ENCODE measurements at regions not wholly inside any gene's neighbourhood (a gene's known extent, or its start where the extent isn't known, plus 50 kb on each side); places are given as distances from the start of the nearest gene placed in this dataset.

DNA sequence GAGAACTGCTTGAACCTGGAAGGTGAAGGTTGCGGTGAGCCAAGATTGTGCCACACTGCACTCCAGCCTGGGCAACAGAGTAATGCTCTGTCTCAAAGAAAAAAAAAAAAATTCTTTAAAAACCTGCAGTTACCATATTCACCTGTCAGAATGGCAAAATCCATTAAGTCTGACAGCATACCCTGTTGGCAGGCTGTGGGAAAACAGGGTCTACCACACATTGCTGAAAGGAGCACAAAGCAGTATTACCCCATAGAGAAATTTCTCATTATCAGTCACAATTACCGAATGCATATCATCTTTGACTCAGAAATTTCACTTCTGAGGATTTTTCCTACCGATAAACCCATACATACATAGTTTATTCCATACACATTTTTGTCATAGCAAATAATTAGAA is 264.1 kb upstream of the SLCO3A1 start:
- POLR2A ChIA-PET = no interaction called here
- DNase-seq (peak in 1 of 10 donors; percentile 9), ATAC-seq (no peak)
- peaks cover 0 to 10% (median 4%) of the 10 kb centered on the region in 5 donors for H3K27me3 Mint-ChIP-seq
- H3K36me3 Mint-ChIP-seq = no peaks in the 10 kb centered on the region
- H3K4me1 Mint-ChIP-seq = no peaks in the 10 kb centered on the region
- no peak overlapping the region for H3K4me3 Mint-ChIP-seq
- H3K9me3 Mint-ChIP-seq = no peaks in the 10 kb centered on the region
- H3K27ac Mint-ChIP-seq = no peak overlapping the region

DNA sequence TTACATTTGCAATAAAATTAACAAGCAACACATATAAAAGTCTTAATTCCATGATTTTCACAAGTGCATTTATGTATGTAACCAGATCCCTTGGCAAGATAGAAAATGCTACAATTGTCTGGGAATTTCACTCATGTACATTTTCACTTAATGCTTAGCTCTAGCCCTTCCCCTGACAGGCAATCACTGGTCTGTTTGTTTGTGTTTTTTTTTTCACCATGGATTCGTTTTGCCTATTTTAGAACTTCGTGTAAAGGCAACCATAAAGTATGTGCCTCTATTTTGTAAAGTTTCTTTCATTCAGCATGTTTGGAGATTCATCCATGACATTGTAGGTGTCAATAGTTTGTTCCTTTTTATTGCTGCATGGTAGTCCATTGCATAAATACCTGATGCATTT is 260.9 kb upstream of the SLCO3A1 start:
- Mint-ChIP-seq H3K27ac (no peak overlapping the region), H3K36me3 (no peaks in the 10 kb centered on the region), H3K4me3 (no peak overlapping the region), H3K27me3 (peaks cover 6 to 13% (median 11%) of the 10 kb centered on the region in 5 donors), H3K4me1 (no peaks in the 10 kb centered on the region), H3K9me3 (no peaks in the 10 kb centered on the region)
- DNase-seq = no peak
- POLR2A ChIA-PET = no interaction called here
- ATAC-seq = no peak

DNA sequence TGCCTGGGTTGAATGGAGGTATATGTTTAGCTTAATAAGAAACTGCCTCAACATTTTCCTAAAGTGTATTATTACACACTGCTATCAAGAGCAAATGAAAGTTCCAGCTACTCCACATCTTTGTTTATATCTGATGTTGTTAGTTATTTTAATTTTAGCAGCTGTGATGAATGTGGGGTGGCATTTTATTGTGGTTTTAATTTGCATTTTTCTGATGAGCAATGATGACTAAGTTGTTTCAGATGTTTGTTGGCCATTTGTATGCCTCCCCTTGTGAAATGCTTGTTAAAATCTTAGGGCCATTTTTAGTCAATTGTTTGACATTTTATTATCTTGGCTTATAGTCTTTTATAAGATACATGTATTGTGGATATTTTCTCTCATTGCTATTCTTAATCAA is 260.4 kb upstream of the SLCO3A1 start:
- DNase-seq (no peak), ATAC-seq (no peak)
- Mint-ChIP-seq H3K27ac (no peak overlapping the region), H3K36me3 (no peaks in the 10 kb centered on the region), H3K4me3 (no peak overlapping the region), H3K27me3 (peaks cover 11 to 18% (median 15%) of the 10 kb centered on the region in 5 donors), H3K9me3 (no peaks in the 10 kb centered on the region), H3K4me1 (no peaks in the 10 kb centered on the region)
- POLR2A ChIA-PET = no interaction called here

- ATAC-seq = no peak
- H3K36me3 Mint-ChIP-seq = no peaks in the 10 kb centered on the region
- DNase-seq = no peak
- H3K27me3 Mint-ChIP-seq = peaks cover 15 to 22% (median 19%) of the 10 kb centered on the region in 5 donors
- H3K27ac Mint-ChIP-seq = no peak overlapping the region
- POLR2A ChIA-PET = no interaction called here
- H3K4me1 Mint-ChIP-seq = no peaks in the 10 kb centered on the region
- H3K9me3 Mint-ChIP-seq = no peaks in the 10 kb centered on the region
- H3K4me3 Mint-ChIP-seq = no peak overlapping the region
These were observed 259.9 kb upstream of the SLCO3A1 start for GRCh38 chr15:91593653-91594052.

DNA sequence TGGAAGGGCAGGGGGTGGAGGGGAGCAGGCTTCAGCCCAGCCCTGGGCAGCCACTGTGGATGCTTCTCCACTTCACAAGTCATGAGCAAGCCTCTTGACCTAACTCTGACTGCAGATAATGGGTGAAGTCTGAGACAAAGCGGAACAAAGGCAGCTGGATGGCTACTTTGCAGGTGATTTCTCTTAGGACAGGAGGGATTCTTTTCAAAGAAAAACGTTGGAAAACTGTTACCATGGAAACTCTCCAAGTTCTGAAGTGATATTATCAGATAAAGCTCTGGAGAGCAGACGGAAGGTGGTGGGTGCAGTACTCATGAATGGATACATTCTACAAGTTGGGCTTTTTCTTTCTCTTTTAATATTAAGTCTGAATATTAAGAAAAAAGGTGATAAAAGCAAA is 254.2 kb upstream of the SLCO3A1 start:
- Mint-ChIP-seq H3K4me3 (no peak overlapping the region), H3K36me3 (no peaks in the 10 kb centered on the region), H3K9me3 (no peaks in the 10 kb centered on the region), H3K27me3 (peaks cover 13 to 22% (median 17%) of the 10 kb centered on the region in 5 donors), H3K27ac (no peak overlapping the region), H3K4me1 (no peaks in the 10 kb centered on the region)
- no peak for DNase-seq
- no peak for ATAC-seq
- POLR2A ChIA-PET = no interaction called here

- Mint-ChIP-seq H3K9me3 (no peaks in the 10 kb centered on the region), H3K36me3 (no peaks in the 10 kb centered on the region), H3K4me1 (no peaks in the 10 kb centered on the region), H3K27me3 (peaks cover 0 to 10% (median 1%) of the 10 kb centered on the region in 5 donors), H3K27ac (no peak overlapping the region), H3K4me3 (no peak overlapping the region)
- ATAC-seq = no peak
- POLR2A ChIA-PET = interaction anchor here (0.6 kb wide), 1 partner anchor 1437 kb away, joined by 3 read pairs; no protein-coding TSS in a partner anchor
- DNase-seq = no peak
These were observed 250.0 kb upstream of the SLCO3A1 start for GRCh38 chr15:91603384-91604080.

- Mint-ChIP-seq H3K4me3 (no peak overlapping the region), H3K9me3 (no peaks in the 10 kb centered on the region), H3K4me1 (no peaks in the 10 kb centered on the region), H3K27me3 (peaks cover 0 to 9% (median 0%) of the 10 kb centered on the region in 5 donors), H3K27ac (no peak overlapping the region), H3K36me3 (no peaks in the 10 kb centered on the region)
- ATAC-seq (no peak), DNase-seq (no peak)
- POLR2A ChIA-PET = no interaction called here
These were observed 249.4 kb upstream of the SLCO3A1 start for GRCh38 chr15:91604122-91604521.

- Mint-ChIP-seq H3K9me3 (no peaks in the 10 kb centered on the region), H3K27ac (no peak overlapping the region), H3K4me1 (no peaks in the 10 kb centered on the region), H3K36me3 (no peaks in the 10 kb centered on the region), H3K27me3 (peaks cover 0 to 9% (median 2%) of the 10 kb centered on the region in 5 donors), H3K4me3 (no peak overlapping the region)
- POLR2A ChIA-PET = no interaction called here
- ATAC-seq = no peak
- DNase-seq = no peak
These were observed 247.9 kb upstream of the SLCO3A1 start for GRCh38 chr15:91605576-91605975.

GRCh38 chr15:91609231-91609630 is 244.3 kb upstream of the SLCO3A1 start:
- Mint-ChIP-seq H3K27me3 (peaks cover 0 to 9% (median 2%) of the 10 kb centered on the region in 5 donors), H3K9me3 (no peaks in the 10 kb centered on the region), H3K36me3 (no peaks in the 10 kb centered on the region), H3K27ac (no peak overlapping the region), H3K4me1 (no peaks in the 10 kb centered on the region), H3K4me3 (no peak overlapping the region)
- no peak for ATAC-seq
- POLR2A ChIA-PET = no interaction called here
- DNase-seq = no peak

- Mint-ChIP-seq H3K27ac (no peak overlapping the region), H3K9me3 (no peaks in the 10 kb centered on the region), H3K27me3 (peaks cover 0 to 9% (median 2%) of the 10 kb centered on the region in 5 donors), H3K4me1 (no peaks in the 10 kb centered on the region), H3K4me3 (no peak overlapping the region), H3K36me3 (no peaks in the 10 kb centered on the region)
- DNase-seq (no peak), ATAC-seq (no peak)
- POLR2A ChIA-PET = no interaction called here
These were observed 243.5 kb upstream of the SLCO3A1 start for GRCh38 chr15:91609966-91610365.

DNA sequence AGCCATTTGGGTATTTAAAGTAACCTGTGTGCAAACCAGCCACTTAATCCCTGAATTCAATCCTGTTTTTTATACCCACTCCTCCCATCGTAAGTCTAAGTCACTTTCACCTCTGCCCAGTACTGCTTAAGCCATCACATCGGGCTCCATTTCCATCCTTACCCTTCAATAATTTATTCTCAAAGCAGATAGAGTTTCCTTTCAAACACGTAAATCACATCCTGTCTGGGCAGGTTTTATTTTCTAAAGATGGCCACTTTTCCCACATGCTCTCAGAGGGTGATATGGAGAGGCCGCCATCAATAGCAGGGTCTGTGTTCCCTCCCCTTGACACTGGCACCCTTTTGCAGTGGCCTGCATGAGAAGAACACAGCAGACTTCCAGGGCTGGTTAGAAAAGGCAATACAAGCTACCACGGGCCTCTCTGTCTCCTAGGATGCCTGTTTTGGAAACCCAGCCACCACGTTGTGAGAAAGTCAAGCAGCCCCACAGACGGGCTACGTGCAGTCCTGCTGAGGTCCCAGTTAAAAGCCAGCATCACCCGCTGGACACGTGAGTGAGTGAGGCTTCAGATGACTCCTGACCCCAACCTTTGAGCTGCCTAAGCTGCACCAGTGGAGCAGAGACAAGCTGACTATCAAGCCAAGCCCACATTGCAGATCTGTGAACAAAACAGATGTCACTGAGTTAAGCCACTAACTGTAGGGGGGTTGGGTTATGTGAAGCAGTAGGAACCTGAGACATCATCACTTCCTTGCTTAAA is 241.8 kb upstream of the SLCO3A1 start:
- DNase-seq = no peak
- ATAC-seq = no peak
- Mint-ChIP-seq H3K4me3 (no peak overlapping the region), H3K9me3 (peaks cover 0 to 4% (median 0%) of the 10 kb centered on the region in 9 donors), H3K4me1 (no peaks in the 10 kb centered on the region), H3K27me3 (peaks cover 2 to 9% (median 4%) of the 10 kb centered on the region in 5 donors), H3K27ac (no peak overlapping the region), H3K36me3 (no peaks in the 10 kb centered on the region)
- POLR2A ChIA-PET = no interaction called here

DNA sequence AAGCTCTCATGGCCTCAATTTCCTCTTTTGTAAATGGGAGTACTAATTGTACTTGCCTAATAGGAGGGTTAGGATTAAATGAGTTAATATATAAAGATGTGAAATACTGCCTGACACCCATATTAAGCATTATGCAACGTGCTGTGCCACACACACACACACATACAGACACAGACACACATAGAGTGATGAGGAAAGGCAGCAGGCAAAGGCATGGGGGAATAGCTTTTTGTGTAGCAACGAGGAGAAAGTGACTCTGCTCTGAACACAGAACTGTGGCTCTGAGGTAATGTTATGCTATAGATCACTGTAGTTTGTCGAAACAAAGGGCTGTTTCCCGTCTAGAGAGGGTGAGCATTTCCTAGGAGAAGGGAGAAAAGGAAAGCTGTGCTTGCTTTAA is 233.3 kb upstream of the SLCO3A1 start:
- no peak for DNase-seq
- ATAC-seq = no peak
- POLR2A ChIA-PET = no interaction called here
- Mint-ChIP-seq H3K36me3 (peaks cover 0 to 10% (median 0%) of the 10 kb centered on the region in 3 donors), H3K4me3 (no peak overlapping the region), H3K27ac (no peak overlapping the region), H3K9me3 (peaks cover 0 to 18% (median 6%) of the 10 kb centered on the region in 9 donors), H3K4me1 (no peaks in the 10 kb centered on the region), H3K27me3 (peaks cover 0 to 14% (median 8%) of the 10 kb centered on the region in 5 donors)

GRCh38 chr15:91622235-91622634 is 231.3 kb upstream of the SLCO3A1 start:
- DNase-seq (no peak), ATAC-seq (no peak)
- no peak overlapping the region for H3K4me3 Mint-ChIP-seq
- H3K27ac Mint-ChIP-seq = no peak overlapping the region
- peaks cover 0 to 10% (median 0%) of the 10 kb centered on the region in 3 donors for H3K36me3 Mint-ChIP-seq
- no peaks in the 10 kb centered on the region for H3K4me1 Mint-ChIP-seq
- peaks cover 0 to 14% (median 5%) of the 10 kb centered on the region in 5 donors for H3K27me3 Mint-ChIP-seq
- peaks cover 0 to 18% (median 6%) of the 10 kb centered on the region in 9 donors for H3K9me3 Mint-ChIP-seq
- POLR2A ChIA-PET = no interaction called here
